K562 (cell line): ENCODE measurements at regions not wholly inside any gene's neighbourhood (a gene's known extent, or its start where the extent isn't known, plus 50 kb on each side); places are given as distances from the start of the nearest gene placed in this dataset.

ENCODE experiments used
- KLF6 ChIP-seq: fragments of 250-450 bp; sonication (Bioruptor Pico); IDR thresholded peaks from 2 replicates; pipeline ENCODE4 v1.4.0; 2020; ENCODE audit warnings: mild to moderate bottlenecking, moderate library complexity, borderline replicate concordance
- NFYB ChIP-seq: IDR thresholded peaks from 2 replicates; pipeline ENCODE4 v1.6.1; 2011; ENCODE audit warnings: mild to moderate bottlenecking, moderate library complexity; ENCODE audit not compliant: insufficient read length; ENCODE audit errors: extremely low read depth
- TF ChIP-seq, protein P1 (sequence below): fragments of 200-400 bp; formaldehyde crosslinking; IDR thresholded peaks from 2 replicates; pipeline ENCODE4 v1.6.1; 2017; ENCODE audit warnings: mild to moderate bottlenecking, low read depth, low read length, moderate library complexity
- TF ChIP-seq, protein P2 (sequence below), 3 experiments: IDR thresholded peaks in 2 of 3; conservative IDR thresholded peaks in 1 of 3; 2 replicates each; pipeline ENCODE4 v1.5.1; 2011 to 2012; ENCODE audit warnings: low read length in 3 of 3, mild to moderate bottlenecking in 3 of 3, control low read depth in 2 of 3, improper control_type of control experiment in 1 of 3, inconsistent platforms in 1 of 3, low read depth in 1 of 3, mixed read lengths in 1 of 3, moderate library complexity in 1 of 3; ENCODE audit not compliant: insufficient read depth in 2 of 3
- TF ChIP-seq, protein P3 (sequence below), 2 experiments: fragments of 450-650 bp; IDR thresholded peaks; 2 replicates each; pipeline ENCODE4 v1.6.1; 2016; ENCODE audit warnings: mild to moderate bottlenecking in 2 of 2, borderline replicate concordance in 1 of 2, low read depth in 1 of 2, moderate library complexity in 1 of 2

DNA sequence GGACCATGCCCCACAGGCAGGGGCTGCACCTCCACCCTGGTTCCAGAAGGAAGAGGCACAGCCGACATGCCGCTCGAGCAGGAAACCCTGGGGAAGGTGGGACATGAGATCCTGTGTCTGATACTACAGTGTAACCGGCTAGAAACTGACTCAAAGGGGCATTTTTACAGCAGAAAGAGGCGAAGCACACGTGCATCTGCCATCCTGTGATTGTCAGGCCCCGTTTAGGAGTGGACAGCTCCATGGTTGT, 62.7 kb downstream of the SIK1 start:
- TF ChIP-seq, protein P1, sequence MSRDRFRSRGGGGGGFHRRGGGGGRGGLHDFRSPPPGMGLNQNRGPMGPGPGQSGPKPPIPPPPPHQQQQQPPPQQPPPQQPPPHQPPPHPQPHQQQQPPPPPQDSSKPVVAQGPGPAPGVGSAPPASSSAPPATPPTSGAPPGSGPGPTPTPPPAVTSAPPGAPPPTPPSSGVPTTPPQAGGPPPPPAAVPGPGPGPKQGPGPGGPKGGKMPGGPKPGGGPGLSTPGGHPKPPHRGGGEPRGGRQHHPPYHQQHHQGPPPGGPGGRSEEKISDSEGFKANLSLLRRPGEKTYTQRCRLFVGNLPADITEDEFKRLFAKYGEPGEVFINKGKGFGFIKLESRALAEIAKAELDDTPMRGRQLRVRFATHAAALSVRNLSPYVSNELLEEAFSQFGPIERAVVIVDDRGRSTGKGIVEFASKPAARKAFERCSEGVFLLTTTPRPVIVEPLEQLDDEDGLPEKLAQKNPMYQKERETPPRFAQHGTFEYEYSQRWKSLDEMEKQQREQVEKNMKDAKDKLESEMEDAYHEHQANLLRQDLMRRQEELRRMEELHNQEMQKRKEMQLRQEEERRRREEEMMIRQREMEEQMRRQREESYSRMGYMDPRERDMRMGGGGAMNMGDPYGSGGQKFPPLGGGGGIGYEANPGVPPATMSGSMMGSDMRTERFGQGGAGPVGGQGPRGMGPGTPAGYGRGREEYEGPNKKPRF = no peak
- TF ChIP-seq, protein P2, sequence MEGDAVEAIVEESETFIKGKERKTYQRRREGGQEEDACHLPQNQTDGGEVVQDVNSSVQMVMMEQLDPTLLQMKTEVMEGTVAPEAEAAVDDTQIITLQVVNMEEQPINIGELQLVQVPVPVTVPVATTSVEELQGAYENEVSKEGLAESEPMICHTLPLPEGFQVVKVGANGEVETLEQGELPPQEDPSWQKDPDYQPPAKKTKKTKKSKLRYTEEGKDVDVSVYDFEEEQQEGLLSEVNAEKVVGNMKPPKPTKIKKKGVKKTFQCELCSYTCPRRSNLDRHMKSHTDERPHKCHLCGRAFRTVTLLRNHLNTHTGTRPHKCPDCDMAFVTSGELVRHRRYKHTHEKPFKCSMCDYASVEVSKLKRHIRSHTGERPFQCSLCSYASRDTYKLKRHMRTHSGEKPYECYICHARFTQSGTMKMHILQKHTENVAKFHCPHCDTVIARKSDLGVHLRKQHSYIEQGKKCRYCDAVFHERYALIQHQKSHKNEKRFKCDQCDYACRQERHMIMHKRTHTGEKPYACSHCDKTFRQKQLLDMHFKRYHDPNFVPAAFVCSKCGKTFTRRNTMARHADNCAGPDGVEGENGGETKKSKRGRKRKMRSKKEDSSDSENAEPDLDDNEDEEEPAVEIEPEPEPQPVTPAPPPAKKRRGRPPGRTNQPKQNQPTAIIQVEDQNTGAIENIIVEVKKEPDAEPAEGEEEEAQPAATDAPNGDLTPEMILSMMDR (IDR thresholded peaks at IDR 0.05 in 2 of 3, conservative IDR thresholded peaks at IDR 0.05 in 1 of 3; ENCODE audit: insufficient read depth in 2 of 3, low read depth in 1 of 3, low read length in 3 of 3) = no peak
- TF ChIP-seq, protein P3, sequence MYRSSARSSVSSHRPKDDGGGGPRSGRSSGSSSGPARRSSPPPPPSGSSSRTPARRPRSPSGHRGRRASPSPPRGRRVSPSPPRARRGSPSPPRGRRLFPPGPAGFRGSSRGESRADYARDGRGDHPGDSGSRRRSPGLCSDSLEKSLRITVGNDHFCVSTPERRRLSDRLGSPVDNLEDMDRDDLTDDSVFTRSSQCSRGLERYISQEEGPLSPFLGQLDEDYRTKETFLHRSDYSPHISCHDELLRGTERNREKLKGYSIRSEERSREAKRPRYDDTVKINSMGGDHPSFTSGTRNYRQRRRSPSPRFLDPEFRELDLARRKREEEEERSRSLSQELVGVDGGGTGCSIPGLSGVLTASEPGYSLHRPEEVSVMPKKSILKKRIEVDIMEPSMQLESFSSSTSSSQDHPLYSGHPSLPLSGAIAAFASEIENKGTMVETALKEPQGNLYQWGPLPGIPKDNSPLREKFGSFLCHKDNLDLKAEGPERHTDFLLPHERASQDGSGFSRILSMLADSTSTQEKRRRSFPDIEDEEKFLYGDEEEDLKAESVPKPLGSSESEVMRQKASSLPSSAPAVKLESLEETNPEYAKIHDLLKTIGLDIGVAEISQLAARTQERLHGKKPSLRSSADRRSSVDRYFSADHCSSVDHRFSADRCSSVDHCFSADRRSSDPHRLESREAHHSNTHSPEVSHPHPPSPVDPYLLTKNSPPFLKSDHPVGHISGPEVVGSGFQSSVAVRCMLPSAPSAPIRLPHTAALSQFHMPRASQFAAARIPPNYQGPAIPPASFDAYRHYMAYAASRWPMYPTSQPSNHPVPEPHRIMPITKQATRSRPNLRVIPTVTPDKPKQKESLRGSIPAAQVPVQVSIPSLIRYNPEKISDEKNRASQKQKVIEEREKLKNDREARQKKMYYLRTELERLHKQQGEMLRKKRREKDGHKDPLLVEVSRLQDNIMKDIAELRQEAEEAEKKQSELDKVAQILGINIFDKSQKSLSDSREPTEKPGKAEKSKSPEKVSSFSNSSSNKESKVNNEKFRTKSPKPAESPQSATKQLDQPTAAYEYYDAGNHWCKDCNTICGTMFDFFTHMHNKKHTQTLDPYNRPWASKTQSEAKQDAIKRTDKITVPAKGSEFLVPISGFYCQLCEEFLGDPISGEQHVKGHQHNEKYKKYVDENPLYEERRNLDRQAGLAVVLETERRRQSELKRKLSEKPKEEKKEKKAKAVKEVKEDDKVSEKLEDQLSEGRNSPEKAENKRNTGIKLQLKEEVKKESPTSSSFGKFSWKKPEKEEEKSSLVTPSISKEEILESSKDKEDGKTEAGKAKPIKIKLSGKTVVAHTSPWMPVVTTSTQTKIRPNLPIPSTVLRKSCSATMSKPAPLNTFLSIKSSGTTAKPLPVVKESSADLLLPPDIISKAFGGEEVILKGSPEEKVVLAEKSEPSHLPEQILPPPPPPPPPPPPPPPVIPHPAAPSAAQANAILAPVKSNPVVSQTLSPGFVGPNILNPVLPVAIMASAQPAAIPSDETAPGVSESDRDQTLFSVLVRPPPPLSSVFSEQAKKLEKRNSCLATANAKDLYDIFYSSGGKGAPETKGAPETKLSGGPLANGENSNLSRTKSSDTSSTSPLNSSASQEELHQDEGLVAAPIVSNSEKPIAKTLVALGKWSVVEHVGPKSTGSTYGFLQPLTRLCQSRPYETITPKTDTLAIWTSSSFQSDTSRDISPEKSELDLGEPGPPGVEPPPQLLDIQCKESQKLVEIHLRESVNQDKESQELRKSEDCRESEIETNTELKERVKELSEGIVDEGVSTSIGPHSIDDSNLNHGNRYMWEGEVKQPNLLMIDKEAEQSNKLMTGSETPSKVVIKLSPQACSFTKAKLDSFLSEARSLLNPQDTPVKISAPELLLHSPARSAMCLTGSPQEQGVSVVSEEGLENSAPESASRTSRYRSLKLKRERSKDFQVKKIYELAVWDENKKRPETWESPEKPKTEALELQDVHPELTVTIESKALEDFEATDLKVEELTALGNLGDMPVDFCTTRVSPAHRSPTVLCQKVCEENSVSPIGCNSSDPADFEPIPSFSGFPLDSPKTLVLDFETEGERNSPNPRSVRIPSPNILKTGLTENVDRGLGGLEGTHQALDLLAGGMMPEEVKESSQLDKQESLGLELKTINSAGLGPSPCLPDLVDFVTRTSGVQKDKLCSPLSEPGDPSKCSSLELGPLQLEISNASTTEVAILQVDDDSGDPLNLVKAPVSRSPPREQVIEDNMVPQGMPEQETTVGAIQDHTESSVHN (IDR thresholded peaks at IDR 0.05; ENCODE audit: borderline replicate concordance in 1 of 2, low read depth in 1 of 2) = no peak
- TF ChIP-seq NFYB (no peak), KLF6 (CRISPR knock-in tag) (no peak)
